Activated CD4-positive, alpha-beta memory T cell treated with anti-CD3 and anti-CD28 coated beads, Interleukin-2, amount 10 ng/mL, durations not matched to agents 7 days and 5 days (primary cell): ENCODE measurements at regions not wholly inside any gene's neighbourhood (a gene's known extent, or its start where the extent isn't known, plus 50 kb on each side); places are given as distances from the start of the nearest gene placed in this dataset.

ENCODE experiments used
- CTCF ChIA-PET: fragments of 350-600 bp; sonication (Branson Sonifier 250); formaldehyde crosslinking; loops from one replicate; lab custom pipeline; 2021; ENCODE audit warnings: antibody characterized with exemption, inconsistent platforms; lab: Charles Lee
- POLR2A ChIA-PET: fragments of 350-600 bp; sonication (Branson Sonifier 250); formaldehyde crosslinking; loops from one replicate; lab custom pipeline; 2021; ENCODE audit warnings: antibody characterized with exemption; lab: Charles Lee
- DNase-seq: peaks from one replicate; pipeline ENCODE4 v3.0.0-alpha.2; 2020
- H3K27ac Mint-ChIP-seq: one replicate; pipeline ENCODE4 v1.8.0; 2021; ENCODE audit warnings: mild to moderate bottlenecking, mixed read lengths
- H3K27me3 Mint-ChIP-seq: one replicate; pipeline ENCODE4 v1.8.0; 2021; ENCODE audit warnings: mixed read lengths
- H3K36me3 Mint-ChIP-seq: one replicate; pipeline ENCODE4 v1.8.0; 2021; ENCODE audit warnings: low read depth, mixed read lengths
- H3K4me1 Mint-ChIP-seq: one replicate; pipeline ENCODE4 v1.8.0; 2021; ENCODE audit warnings: mixed read lengths
- H3K4me3 Mint-ChIP-seq: one replicate; pipeline ENCODE4 v1.8.0; 2021; ENCODE audit warnings: mild to moderate bottlenecking, mixed read lengths
- H3K9me3 Mint-ChIP-seq: one replicate; pipeline ENCODE4 v1.8.0; 2021; ENCODE audit warnings: mixed read lengths

DNA sequence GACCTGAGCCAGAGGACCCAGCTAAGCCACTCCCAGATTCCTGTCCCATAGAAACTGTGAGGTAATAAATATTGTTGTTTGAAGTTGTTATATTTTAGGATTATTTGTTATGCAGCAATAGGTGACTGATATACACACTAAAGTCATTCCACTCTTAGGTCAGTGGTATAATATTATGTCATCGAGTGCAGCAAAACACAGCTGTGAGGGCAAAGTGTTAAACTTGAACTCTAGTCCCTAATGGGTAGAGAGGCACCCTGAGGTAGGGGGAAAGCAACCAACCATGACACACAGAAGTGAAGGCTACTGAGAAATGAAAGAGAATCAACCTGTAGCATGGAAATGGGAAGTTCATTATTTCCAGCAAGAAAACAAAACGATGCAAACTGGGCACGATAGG is 66.6 kb downstream of the ATXN3L start:
- Mint-ChIP-seq H3K4me3 (no peak overlapping the region), H3K9me3 (no peaks in the 10 kb centered on the region), H3K27me3 (no peaks in the 10 kb centered on the region), H3K4me1 (peaks cover 39% of the 10 kb centered on the region), H3K27ac (no peak overlapping the region), H3K36me3 (no peaks in the 10 kb centered on the region)
- ChIA-PET POLR2A (no interaction called here), CTCF (interaction anchor here (1.9 kb wide), 1 partner anchor 306 kb away, joined by 5 read pairs; no protein-coding TSS in a partner anchor)
- no peak for DNase-seq

DNA sequence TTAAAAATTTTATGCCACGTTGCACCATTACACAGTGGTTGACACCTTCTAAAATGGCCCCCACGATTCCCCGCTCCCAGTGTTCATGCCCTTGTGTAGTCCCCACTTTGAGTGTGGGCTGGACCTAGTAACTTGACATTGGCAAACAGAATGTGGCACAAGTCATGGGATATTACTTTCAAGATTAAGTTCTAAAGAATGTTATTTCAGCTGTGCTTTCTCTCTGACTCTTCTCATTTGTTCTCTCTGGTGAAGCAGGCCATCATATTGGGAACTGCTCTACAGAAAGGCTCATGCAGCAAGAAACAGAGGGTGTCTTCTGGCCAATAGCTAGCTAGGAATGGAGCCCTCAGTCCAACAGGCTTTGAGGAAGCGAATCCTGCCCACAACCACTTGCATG is 67.1 kb downstream of the ATXN3L start:
- H3K9me3 Mint-ChIP-seq: no peaks in the 10 kb centered on the region
- POLR2A ChIA-PET: no interaction called here

DNA sequence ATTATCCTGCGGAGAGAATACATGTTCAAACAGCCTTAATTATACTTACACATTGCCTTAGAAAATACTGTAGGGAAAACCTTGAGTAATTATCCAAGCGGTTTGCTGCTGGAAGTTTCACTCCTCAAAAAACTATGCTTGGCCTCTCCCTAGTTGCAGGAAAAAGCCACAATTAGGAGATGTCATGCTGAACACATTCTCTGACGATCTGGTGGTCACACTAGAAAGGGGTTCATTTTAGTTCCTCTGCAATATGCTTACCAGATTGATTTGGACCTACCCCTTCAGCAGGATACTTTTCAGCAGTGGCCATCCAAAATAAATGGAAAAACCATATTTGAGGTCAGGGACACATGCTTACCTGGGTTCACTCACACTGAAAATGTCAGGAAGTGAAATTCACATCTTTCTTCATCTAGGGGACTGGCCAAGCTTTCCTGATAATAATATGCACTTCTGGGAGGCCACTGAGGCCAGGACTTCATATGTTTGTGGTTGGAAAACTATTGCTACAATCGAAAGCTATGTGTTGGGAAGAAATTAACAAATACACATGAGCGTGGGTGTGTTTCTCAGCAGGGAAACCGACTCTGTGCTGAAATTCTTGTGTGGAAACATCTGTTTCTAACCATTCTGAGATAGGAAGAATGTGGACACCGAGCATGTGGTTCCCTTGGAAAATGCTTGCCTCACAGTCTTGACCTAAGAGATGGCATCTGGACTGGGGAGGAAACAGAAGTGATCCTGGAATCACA is 68.8 kb downstream of the ATXN3L start:
- ChIA-PET POLR2A (no interaction called here), CTCF (no interaction called here)
- Mint-ChIP-seq H3K27ac (no peak overlapping the region), H3K9me3 (no peaks in the 10 kb centered on the region), H3K27me3 (no peaks in the 10 kb centered on the region), H3K4me3 (no peak overlapping the region), H3K36me3 (no peaks in the 10 kb centered on the region), H3K4me1 (peaks cover 29% of the 10 kb centered on the region)
- no peak for DNase-seq

More for the DNA sequence above, 67.1 kb downstream of the ATXN3L start:
- H3K4me3 Mint-ChIP-seq: no peak overlapping the region
- H3K4me1 Mint-ChIP-seq: peaks cover 38% of the 10 kb centered on the region
- CTCF ChIA-PET: interaction anchor here (1.9 kb wide), 1 partner anchor 306 kb away, joined by 5 read pairs; no protein-coding TSS in a partner anchor
- no peaks in the 10 kb centered on the region for H3K36me3 Mint-ChIP-seq
- DNase-seq: no peak
- no peak overlapping the region for H3K27ac Mint-ChIP-seq
- no peaks in the 10 kb centered on the region for H3K27me3 Mint-ChIP-seq

DNA sequence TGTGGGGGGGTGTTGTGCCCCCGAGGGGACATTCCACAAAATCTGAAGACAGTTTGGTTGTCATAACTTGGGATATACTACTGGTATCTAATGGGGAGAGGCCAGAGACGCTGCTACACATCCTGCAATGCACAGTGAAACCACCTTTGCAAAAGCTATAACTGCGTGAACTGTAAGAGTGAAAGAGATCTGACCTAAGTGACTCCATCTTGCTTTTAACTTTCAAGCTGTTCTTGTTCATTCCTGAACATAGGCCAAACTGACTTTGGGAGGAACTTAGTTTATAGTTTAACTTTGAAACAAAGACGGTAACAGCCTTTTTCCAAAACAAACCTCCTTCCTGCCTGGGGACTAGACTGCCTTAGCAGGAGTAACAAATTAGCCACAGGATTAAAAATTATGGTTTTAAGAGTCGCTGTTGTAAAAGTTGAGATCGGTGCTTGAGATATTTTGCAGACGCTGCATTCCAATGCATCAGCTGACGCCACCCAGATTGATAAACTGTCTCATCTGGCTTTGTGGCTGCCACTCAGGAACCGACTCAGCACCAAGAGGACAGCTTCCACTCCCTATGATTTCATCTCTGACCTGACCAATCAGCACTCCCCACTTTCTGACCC is 70.9 kb downstream of the ATXN3L start:
- no peak for DNase-seq
- POLR2A ChIA-PET: no interaction called here
- H3K27me3 Mint-ChIP-seq: no peaks in the 10 kb centered on the region
- CTCF ChIA-PET: no interaction called here
- peaks cover 12% of the 10 kb centered on the region for H3K4me1 Mint-ChIP-seq
- no peaks in the 10 kb centered on the region for H3K9me3 Mint-ChIP-seq
- H3K27ac Mint-ChIP-seq: no peak overlapping the region
- no peak overlapping the region for H3K4me3 Mint-ChIP-seq
- H3K36me3 Mint-ChIP-seq: no peaks in the 10 kb centered on the region

DNA sequence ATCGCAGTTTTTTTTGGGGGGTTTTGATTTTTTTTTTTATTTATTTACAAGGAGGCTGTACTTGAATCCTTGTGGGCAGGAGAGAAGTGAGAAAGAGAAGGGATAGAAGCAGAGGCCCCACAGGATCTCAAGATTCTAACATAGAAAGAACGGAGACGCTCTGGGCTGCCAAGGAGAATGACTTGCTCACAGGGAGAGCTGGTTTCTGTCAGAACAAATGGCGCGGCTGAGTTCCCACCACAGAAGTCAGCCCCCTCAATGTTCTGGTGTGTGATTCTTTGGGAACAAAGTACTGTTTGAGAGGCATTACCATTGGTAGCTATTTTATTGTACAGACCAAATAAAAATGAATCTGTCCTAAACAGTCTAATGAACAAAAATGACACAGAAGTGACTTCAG is 80.6 kb downstream of the ATXN3L start:
- DNase-seq: no peak
- Mint-ChIP-seq H3K4me1 (no peaks in the 10 kb centered on the region), H3K36me3 (no peaks in the 10 kb centered on the region), H3K27me3 (no peaks in the 10 kb centered on the region), H3K27ac (no peak overlapping the region), H3K4me3 (no peak overlapping the region), H3K9me3 (no peaks in the 10 kb centered on the region)
- ChIA-PET CTCF (no interaction called here), POLR2A (no interaction called here)

DNA sequence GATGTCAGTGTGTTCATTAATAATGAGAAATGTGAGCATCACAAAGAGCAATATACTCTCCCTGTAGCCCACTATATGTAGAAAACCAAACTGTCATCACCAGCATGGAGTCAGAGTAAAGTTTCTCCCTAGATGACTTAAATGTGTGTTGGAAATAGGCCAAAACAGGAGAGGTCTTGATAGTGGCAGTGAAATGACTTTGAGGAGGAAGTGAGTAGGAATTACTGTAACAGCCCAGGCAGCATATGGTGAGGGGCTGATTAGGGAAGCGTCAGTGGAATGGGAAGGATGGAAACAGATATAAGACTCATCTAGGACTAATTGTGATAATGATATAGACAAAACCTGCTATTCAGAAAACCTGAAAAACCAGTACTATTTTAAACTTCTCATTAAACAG is 83.9 kb downstream of the ATXN3L start:
- Mint-ChIP-seq H3K36me3 (no peaks in the 10 kb centered on the region), H3K4me1 (no peaks in the 10 kb centered on the region), H3K27me3 (no peaks in the 10 kb centered on the region), H3K9me3 (no peaks in the 10 kb centered on the region), H3K27ac (no peak overlapping the region), H3K4me3 (no peak overlapping the region)
- ChIA-PET CTCF (no interaction called here), POLR2A (no interaction called here)
- no peak for DNase-seq

DNA sequence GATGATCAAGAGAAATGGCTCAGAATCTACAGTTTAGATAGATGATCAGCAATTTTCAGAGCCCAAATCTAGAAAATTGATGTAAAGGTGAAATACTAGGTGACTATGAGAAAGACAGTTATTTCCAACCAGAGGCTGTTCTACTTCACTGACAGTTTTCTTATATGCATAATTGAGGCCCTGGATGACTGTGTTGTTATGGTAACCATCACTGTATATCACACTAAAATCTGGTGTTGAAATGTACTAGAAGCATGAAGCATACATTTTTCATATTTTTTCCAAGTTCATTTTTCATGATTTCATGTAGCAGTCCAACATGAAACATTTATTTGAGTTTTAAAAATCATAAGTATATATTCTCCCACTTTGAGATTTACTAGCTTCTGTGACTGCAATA is 87.4 kb downstream of the ATXN3L start:
- Mint-ChIP-seq H3K27ac (no peak overlapping the region), H3K4me3 (no peak overlapping the region), H3K4me1 (no peaks in the 10 kb centered on the region), H3K36me3 (no peaks in the 10 kb centered on the region), H3K27me3 (no peaks in the 10 kb centered on the region), H3K9me3 (no peaks in the 10 kb centered on the region)
- ChIA-PET CTCF (no interaction called here), POLR2A (no interaction called here)
- DNase-seq: no peak

DNA sequence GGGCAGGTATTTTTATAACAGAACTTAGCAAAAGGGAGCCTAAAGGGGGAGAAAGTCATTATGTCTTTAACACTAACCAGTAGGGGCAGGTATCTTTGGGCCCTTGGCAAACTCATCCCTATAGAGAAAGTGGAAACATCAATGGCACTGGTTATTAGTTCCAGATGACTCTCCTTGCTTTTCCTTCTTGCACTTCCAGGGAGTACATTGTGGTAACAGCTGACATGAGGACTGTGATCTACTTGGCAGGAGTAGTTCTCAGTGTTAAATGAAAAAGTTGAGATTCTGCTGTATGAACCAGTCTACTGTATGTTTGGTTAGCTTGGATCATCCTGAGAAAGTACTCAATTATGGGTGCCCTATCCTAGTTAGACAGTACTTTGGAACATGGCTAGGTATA is 93.6 kb downstream of the ATXN3L start:
- Mint-ChIP-seq H3K36me3 (peaks cover 5% of the 10 kb centered on the region), H3K27me3 (peaks cover 6% of the 10 kb centered on the region), H3K9me3 (no peaks in the 10 kb centered on the region), H3K27ac (no peak overlapping the region), H3K4me1 (peaks cover 13% of the 10 kb centered on the region), H3K4me3 (no peak overlapping the region)
- ChIA-PET POLR2A (no interaction called here), CTCF (no interaction called here)
- DNase-seq: no peak

DNA sequence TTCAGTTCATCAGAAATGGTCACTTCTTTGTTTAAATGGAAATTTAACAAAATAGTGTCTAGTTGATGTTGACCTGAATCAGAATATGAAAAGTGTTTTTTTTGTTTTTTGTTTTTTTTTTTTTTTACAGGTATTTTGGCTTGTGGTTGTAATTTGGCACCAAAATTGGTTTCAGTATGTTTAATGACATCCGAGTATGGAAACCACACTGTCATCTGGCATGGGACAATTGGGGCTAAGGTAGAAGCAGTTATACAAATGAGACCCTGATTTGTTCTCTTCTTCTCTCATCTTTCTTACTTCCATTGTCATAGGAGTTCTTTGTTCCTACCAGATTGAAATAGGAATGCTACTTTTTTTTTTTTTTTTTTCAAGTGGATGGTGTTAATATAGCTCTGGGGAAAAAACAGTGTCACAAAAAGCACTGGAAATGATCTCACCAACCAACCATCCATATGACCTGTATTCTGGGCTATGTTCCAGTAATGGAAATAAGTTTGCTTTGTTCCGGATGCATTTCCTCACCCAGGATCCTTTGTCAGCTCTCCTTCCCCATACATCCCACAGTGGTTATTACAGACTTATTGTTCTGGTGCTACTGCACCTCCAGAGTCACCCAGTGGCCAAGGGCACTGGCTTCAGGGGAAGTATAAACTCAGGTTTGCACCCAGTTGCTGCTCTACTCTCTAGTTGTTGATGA is 95.8 kb downstream of the ATXN3L start:
- ChIA-PET CTCF (interaction anchor here (0.7 kb wide), 1 partner anchor 130 kb away, joined by 4 read pairs; no protein-coding TSS in a partner anchor), POLR2A (no interaction called here)
- peaks cover 17% of the 10 kb centered on the region for H3K4me1 Mint-ChIP-seq
- peaks cover 6% of the 10 kb centered on the region for H3K27me3 Mint-ChIP-seq
- DNase-seq: no peak
- peaks cover 5% of the 10 kb centered on the region for H3K36me3 Mint-ChIP-seq
- H3K4me3 Mint-ChIP-seq: no peak overlapping the region
- H3K27ac Mint-ChIP-seq: no peak overlapping the region
- H3K9me3 Mint-ChIP-seq: no peaks in the 10 kb centered on the region

DNA sequence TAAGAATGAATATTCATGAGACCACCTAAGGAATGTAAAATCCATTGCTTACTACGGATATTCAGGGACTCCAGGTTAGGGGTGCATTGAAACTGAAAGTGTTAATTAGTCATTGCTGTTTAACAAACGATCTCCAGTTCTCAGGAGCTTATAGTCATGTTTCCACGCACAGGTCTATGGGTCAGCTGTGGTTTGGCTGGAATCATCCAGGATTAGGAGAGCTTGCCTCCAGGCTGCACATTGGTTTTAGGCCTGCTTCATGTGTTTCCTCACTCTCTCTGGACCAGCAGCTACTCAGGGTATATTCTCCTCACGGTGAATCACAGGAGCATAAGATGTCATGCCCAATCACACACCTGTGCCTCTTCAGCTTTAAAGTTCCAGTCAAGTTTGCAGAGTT is 98.9 kb downstream of the ATXN3L start:
- CTCF ChIA-PET: no interaction called here
- H3K9me3 Mint-ChIP-seq: no peaks in the 10 kb centered on the region
- POLR2A ChIA-PET: no interaction called here
- H3K36me3 Mint-ChIP-seq: peaks cover 5% of the 10 kb centered on the region
- no peak for DNase-seq
- peaks cover 6% of the 10 kb centered on the region for H3K27me3 Mint-ChIP-seq
- no peak overlapping the region for H3K27ac Mint-ChIP-seq
- peaks cover 17% of the 10 kb centered on the region for H3K4me1 Mint-ChIP-seq
- no peak overlapping the region for H3K4me3 Mint-ChIP-seq

DNA sequence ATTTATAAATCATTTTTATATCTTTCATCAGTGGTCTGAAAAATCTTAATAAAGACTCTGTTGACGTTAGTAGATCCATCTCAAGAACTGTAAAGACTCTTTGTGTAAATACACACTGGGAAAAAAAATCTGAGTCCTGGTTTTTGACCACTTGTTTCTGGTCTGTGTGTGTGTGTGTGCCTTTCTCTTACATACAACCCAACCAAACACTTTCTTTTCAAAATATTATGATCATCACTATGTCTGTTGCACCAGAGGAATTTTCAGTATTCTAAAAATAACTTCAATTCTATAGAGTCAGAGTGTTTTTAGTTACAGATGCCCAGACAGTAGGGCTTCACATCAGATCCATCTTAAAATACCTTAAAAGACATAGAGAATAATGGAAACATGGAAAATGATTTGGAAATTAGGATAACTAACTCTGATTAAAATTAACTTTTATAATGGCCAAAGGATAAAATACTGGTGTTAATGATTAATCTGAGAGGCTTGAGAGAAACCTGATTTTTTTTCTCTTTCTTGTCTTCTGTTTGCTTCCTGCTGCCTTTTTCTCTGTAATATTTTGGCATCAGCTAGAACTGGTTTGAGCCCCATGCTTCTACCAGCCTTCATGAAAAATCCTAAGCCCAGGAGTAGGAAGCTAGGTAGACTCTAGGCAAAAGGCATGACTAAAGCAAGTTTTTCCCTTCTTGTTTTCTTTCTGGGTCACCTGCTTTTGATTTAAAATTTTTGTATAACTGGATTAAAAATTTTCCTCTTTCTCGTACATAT is 99.7 kb downstream of the ATXN3L start:
- Mint-ChIP-seq H3K27me3 (peaks cover 6% of the 10 kb centered on the region), H3K36me3 (peaks cover 5% of the 10 kb centered on the region)
- CTCF ChIA-PET: no interaction called here

DNA sequence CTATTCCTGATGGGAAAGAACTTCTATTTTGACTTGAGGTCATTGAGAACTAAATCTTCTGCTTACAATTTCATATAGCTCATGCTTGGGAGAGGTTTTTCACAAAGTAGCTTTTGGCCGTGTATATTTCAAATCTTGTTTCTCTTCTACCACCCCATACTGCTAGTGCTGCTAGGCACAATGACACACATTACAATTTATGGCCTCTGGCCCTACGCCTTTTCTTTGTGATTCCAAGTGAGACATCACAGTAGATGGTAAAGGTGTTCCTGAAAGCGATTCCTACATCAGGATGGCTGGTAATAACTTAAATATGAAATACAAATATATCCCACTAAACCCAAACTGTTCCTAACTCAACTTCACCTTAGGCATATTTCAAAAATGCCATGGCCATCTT is 101.1 kb downstream of the ATXN3L start:
- no peak for DNase-seq
- ChIA-PET CTCF (no interaction called here), POLR2A (no interaction called here)
- H3K36me3 Mint-ChIP-seq: peaks cover 5% of the 10 kb centered on the region
- peaks cover 6% of the 10 kb centered on the region for H3K27me3 Mint-ChIP-seq
- no peaks in the 10 kb centered on the region for H3K9me3 Mint-ChIP-seq
- no peak overlapping the region for H3K4me3 Mint-ChIP-seq
- peaks cover 12% of the 10 kb centered on the region for H3K4me1 Mint-ChIP-seq
- no peak overlapping the region for H3K27ac Mint-ChIP-seq

More for the DNA sequence above, 99.7 kb downstream of the ATXN3L start:
- Mint-ChIP-seq H3K9me3 (no peaks in the 10 kb centered on the region), H3K4me1 (peaks cover 17% of the 10 kb centered on the region), H3K4me3 (no peak overlapping the region), H3K27ac (no peak overlapping the region)
- POLR2A ChIA-PET: no interaction called here
- DNase-seq: no peak

DNA sequence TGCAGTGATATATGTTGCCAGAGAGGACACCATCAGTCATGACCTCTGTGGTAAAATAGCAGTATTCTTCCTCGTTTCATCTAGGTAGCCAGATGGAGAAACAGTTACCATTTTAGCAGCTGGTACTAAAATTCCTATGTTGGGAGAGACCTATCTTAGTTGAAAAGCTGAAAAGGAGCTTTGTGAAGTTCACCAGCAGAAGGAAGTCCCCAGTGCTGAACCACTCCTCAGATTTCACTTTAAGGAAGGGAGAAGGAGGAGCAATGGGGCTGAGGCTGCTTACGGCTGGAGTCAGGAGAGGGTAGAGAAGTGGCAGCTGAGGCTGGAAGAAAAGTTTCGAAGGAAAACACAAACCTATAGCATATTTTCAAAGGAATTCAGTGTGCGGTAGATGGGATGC is 103.7 kb downstream of the ATXN3L start:
- no peak overlapping the region for H3K4me3 Mint-ChIP-seq
- no peak overlapping the region for H3K27ac Mint-ChIP-seq
- no peak for DNase-seq
- H3K9me3 Mint-ChIP-seq: no peaks in the 10 kb centered on the region
- no peaks in the 10 kb centered on the region for H3K36me3 Mint-ChIP-seq
- POLR2A ChIA-PET: no interaction called here
- peaks cover 3% of the 10 kb centered on the region for H3K4me1 Mint-ChIP-seq
- CTCF ChIA-PET: no interaction called here
- H3K27me3 Mint-ChIP-seq: no peaks in the 10 kb centered on the region
